Neuron (in vitro differentiated cells): ENCODE measurements at regions not wholly inside any gene's neighbourhood (a gene's known extent, or its start where the extent isn't known, plus 50 kb on each side); places are given as distances from the start of the nearest gene placed in this dataset.

Experiments used
- H2AFZ ChIP-seq: one replicate; pipeline ENCODE4 v1.6.1; 2013; ENCODE audit warnings: low read depth, mild to moderate bottlenecking, inconsistent platforms, low read length, moderate library complexity
- H3K27me3 ChIP-seq: one replicate; pipeline ENCODE4 v1.6.1; 2013; ENCODE audit warnings: low read length; ENCODE audit not compliant: insufficient read depth
- H3K36me3 ChIP-seq: one replicate; pipeline ENCODE4 v1.6.1; 2013; ENCODE audit warnings: low read length; ENCODE audit not compliant: insufficient read depth
- H3K4me1 ChIP-seq: one replicate; pipeline ENCODE4 v1.6.1; 2013; ENCODE audit warnings: low read length; ENCODE audit not compliant: insufficient read depth
- H3K4me3 ChIP-seq: 2 replicates; pipeline ENCODE4 v1.5.1; 2013; ENCODE audit warnings: mild to moderate bottlenecking, low read length, moderate library complexity
- H3K9me3 ChIP-seq: one replicate; pipeline ENCODE4 v1.6.1; 2013; ENCODE audit warnings: low read length

DNA sequence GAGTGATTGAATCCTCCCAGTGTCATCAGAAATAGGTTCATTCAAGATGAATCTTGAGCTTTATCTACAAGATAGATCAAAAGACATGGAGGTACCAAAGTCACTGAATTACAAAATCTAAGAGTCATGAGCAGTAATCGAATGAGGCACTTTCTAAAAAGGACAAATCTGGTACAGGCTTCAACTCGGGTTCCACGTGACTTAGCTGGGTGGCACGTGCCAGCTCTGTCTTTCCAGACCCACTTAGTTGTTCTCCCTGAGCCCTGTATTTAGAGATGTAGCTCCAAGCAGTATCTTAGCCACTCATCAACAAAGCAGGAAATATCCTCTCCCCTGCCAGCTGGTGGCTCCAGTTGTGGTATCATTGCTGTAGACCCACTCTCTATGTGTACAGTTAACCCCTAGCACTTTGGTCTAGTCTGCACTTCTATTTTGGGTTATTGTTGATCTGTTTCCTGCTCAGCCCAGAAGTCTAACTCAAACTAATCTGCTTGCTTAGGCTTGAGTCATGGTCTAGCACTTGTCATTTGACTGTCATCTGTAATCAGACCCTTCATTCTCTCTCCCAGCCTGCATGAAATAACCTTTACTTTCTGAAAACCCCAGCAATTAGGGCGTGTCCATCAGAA, 528.7 kb downstream of the ETS1 start:
- no peaks in the 10 kb centered on the region for H3K4me1 ChIP-seq
- H3K27me3 ChIP-seq = no peaks in the 10 kb centered on the region
- H3K36me3 ChIP-seq = no peaks in the 10 kb centered on the region
- H3K9me3 ChIP-seq = no peaks in the 10 kb centered on the region
- H3K4me3 ChIP-seq = no peak overlapping the region
- no peak overlapping the region for H2AFZ ChIP-seq

DNA sequence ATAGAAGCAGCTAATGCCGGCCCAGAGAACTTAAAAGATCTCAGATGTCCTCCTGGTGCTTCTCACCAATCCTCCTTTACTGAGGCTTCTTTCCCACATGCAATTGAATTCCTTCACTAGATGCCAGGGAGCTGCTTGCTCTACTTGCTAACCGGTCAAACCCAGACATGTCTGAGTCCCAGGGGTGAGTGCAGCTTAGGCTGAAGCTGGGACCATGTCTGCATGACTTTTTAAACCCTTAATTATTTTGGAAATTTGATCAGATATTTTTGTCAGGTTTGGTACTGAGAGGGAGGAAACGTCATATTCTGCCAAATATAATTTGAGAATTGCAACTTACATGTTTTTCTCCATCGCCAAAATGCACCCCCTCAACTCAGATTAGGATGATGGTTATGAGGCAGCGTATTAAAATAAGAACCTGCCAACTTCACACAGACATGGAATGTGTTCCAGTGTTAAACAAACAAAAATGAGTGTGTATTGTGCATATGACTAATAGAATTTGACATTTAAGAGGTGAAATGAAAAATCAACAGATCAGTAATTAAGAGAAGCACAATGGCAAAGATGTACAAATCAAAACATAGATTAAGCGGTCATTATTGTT, 529.5 kb downstream of the ETS1 start:
- no peak overlapping the region for H3K4me3 ChIP-seq
- no peak overlapping the region for H2AFZ ChIP-seq
- no peaks in the 10 kb centered on the region for H3K36me3 ChIP-seq
- no peaks in the 10 kb centered on the region for H3K4me1 ChIP-seq
- no peaks in the 10 kb centered on the region for H3K27me3 ChIP-seq
- H3K9me3 ChIP-seq = no peaks in the 10 kb centered on the region

DNA sequence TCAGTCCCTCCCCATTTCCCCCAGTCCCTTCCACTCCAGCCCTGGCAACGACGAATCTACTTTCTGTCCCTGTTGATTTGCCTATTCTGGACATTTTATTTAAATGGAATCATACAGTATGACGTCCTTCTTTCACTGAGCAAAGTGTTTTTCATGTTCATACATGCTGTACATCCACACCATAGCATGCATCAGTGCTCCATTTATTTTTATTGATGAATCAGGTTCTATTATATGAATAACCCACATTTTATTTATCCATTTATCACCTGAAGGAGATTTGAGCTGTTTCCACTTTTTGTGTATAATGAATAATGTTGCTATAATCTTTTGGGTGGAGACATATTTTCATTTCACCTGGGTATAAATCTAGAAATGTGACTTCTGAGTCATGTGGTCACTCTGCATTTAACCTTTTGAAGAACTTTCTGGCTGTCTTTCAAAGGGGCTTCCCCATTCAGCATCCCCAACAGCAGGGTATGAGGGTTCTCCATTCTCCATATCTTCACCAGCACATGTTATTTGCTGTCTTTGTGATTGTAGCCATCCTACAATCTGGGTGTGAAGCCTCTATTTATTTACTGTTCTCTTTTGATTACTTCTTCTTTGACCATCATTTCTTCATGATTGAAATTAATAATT, 531.7 kb downstream of the ETS1 start:
- no peaks in the 10 kb centered on the region for H3K9me3 ChIP-seq
- H3K4me1 ChIP-seq = no peaks in the 10 kb centered on the region
- H3K36me3 ChIP-seq = no peaks in the 10 kb centered on the region
- no peaks in the 10 kb centered on the region for H3K27me3 ChIP-seq
- no peak overlapping the region for H2AFZ ChIP-seq
- no peak overlapping the region for H3K4me3 ChIP-seq

DNA sequence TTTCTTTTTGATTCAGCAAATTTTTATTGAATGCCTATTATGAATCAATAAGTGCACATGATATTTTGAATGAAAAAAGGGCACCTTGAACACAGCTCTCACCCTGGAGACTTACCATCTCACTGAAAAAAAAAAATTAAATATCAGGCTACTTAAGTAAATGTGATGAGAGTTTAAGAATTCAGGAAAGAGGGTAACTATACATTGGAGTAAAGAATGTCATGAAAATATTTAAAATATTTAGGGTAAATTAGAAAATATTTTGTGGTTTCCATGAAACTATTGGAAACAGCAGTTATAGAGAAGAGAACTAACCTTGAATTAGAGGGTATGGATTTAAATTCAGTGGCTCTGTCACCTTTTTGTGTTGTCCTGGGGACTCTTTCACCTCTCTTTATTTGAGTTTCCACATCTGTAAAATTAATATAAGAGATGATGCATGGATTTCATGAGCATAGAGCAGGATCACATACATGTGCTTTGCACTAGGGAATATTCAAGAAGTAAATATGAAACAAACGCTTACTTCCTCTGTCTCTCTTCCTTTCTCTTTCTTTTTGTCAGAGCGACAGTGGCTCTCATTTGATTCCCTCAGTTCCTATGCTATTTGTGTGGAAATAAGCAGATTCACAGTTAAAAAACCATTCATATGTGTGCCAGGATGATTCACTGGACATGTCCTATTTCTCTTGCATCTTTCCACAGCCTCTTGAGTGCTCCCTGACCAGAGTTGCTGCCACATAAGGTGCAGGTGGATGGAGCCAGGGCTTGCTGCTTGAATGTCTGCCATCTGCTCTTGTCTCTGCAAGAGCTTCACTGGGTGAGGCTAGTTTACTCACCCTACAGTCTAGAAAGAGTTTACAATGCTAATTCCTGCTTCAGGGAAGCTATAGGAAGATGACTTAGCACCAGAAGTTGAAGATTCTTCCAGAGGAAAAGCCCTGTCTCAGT, 533.1 kb downstream of the ETS1 start:
- H3K4me3 ChIP-seq = no peak overlapping the region
- no peaks in the 10 kb centered on the region for H3K27me3 ChIP-seq
- H3K4me1 ChIP-seq = no peaks in the 10 kb centered on the region
- H2AFZ ChIP-seq = no peak overlapping the region
- no peaks in the 10 kb centered on the region for H3K9me3 ChIP-seq
- no peaks in the 10 kb centered on the region for H3K36me3 ChIP-seq

DNA sequence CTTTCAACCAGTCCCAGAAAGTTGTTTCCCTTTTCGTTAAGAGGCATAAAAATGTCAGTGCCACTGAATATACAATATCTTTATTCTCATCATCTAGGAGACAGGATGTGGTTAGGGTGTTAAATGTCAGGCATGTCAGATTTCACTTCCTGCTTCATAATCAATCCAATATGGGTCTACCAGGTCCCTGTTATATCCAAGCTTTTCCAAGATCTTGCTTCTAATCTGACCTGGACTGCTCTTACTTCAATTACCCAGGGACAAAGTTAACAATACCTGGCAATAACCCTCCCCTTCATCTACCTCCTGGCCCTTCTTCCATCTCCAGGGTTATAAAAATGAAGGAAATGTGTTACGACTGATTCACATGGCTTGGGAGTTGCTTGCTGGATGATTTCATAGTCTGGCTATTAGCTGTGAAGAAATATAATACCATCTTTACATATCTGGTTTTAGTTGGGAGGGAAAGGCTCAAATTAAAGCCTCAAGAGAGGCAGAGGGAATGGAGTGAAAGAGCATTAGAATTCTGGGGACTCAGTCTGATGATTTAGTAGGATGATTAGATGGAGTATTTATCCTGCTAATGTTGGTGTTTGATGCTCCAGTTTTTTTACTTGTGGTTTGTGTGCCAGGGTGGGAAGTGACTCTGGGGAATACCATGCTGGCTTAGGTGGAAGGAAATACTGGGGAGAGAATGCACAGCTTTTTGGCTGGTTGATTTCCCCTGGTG, 534.3 kb downstream of the ETS1 start:
- Histone ChIP-seq H2AFZ (no peak overlapping the region), H3K27me3 (no peaks in the 10 kb centered on the region), H3K4me3 (no peak overlapping the region), H3K4me1 (no peaks in the 10 kb centered on the region), H3K36me3 (no peaks in the 10 kb centered on the region), H3K9me3 (no peaks in the 10 kb centered on the region)

DNA sequence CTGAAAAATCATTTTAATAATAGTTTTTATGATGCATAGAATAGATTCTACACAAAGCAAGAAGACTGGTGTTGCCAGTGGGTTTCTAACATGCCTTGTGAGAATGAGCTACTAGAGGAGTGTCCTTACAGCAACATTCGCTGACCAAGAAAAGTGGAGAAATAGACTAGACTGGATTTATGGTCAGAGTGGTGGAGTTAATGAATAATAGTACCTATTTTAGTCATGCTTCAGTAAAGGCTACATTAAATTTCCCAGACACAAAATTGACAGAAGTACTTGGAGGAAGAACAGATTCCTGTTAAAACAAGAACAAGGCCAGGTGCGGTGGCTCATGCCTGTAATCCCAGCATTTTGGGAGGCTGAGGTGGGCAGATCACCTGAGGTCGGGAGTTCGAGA, 539.2 kb downstream of the ETS1 start:
- Histone ChIP-seq H3K36me3 (no peaks in the 10 kb centered on the region), H3K9me3 (no peaks in the 10 kb centered on the region), H2AFZ (no peak overlapping the region), H3K4me3 (no peak overlapping the region), H3K27me3 (no peaks in the 10 kb centered on the region), H3K4me1 (no peaks in the 10 kb centered on the region)

DNA sequence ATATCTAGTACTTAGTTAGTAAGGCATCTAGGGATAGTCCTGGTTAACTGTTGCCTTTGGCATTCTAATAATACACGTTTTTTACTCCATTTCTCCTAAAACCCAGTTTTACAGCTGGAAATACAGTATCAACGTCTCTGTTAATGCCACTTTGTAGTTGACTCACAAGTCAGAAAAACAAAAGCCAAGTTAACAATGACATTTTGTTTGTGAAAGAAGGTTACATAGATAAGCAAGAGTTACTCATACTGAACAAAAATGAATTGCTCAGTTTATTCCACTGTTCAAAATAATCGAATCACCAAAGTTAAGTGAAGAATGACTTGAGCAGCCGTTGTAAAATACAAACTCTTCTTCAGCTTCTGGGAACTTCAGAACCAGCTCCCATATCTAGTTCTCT, 540.3 kb downstream of the ETS1 start:
- Histone ChIP-seq H3K36me3 (no peaks in the 10 kb centered on the region), H3K4me3 (no peak overlapping the region), H3K27me3 (no peaks in the 10 kb centered on the region), H2AFZ (no peak overlapping the region), H3K9me3 (no peaks in the 10 kb centered on the region), H3K4me1 (peaks cover 6% of the 10 kb centered on the region)

DNA sequence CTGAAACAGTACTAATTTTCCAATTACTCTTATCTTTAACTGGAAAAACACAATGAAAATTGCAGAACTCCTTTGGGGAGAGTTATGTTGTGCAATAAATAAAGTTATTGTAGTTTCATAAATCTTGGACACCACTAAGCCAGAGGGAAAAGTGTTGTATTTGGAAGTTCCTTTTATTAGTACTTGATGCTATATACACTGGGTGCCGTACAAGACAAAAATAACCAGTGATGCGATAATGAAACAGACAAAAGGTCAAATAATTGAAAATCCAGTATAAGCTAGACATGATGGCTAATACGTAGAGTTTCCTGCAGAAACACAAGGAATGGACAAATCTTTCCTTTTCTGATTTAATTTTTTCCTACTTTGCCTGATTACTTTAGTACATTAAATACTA, 541.1 kb downstream of the ETS1 start:
- H2AFZ ChIP-seq = no peak overlapping the region
- no peaks in the 10 kb centered on the region for H3K36me3 ChIP-seq

DNA sequence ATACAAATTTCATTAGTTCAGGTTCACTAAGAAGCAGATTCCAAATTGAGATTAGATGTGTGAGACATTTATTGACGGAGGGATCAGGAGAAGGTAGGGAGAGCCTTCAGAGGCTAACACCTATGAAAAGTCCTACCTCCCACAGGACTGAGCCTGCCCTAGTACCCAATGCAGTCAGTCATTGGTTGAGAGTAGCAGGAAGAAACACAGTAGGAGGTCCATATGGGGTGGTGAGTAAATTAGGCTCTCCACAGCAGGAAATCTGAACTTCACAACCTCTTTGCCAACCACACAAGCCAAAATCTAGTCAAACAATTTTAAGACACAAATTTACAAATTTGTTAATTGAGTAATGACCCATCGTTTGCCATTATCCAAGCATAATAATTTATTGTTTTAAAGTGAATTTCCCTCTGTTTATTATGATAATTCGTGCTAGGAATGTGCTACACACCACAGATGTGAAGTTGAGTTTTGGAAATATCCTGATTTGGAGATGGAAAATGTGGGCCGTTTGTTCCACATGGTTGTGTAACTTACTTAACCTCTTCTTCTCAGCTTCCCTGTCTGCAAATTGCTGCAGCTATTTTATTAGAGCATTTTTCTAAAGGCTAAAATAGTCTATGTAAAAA, 542.1 kb downstream of the ETS1 start:
- H2AFZ ChIP-seq = no peak overlapping the region
- no peaks in the 10 kb centered on the region for H3K36me3 ChIP-seq
- H3K27me3 ChIP-seq = no peaks in the 10 kb centered on the region
- H3K4me1 ChIP-seq = peaks cover 11% of the 10 kb centered on the region
- no peaks in the 10 kb centered on the region for H3K9me3 ChIP-seq
- no peak overlapping the region for H3K4me3 ChIP-seq

More for the DNA sequence above, 541.1 kb downstream of the ETS1 start:
- peaks cover 11% of the 10 kb centered on the region for H3K4me1 ChIP-seq
- no peak overlapping the region for H3K4me3 ChIP-seq
- no peaks in the 10 kb centered on the region for H3K27me3 ChIP-seq
- no peaks in the 10 kb centered on the region for H3K9me3 ChIP-seq

DNA sequence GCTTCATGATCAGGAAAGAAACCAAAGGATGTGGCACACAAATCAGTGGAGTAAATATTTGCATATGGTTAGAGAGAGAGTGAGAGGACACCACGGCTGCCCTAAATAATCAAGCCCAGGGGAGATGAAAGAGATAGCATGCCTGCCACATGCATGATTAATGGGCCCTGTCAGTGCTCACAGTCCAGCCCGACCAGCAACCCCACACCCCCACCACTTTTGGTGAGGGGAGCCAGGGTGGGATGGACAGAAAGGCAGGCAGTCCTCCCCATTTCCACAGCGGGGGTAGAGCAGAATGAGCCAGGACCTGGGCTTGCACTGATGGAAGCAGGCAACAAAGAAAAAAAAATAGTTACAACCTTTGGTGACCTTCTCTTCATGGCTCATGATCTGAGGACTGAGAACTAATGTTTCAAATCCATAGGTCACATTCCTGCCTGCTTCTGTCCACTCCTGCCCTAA, 545.0 kb downstream of the ETS1 start:
- H3K9me3 ChIP-seq = no peaks in the 10 kb centered on the region
- H3K27me3 ChIP-seq = no peaks in the 10 kb centered on the region
- no peak overlapping the region for H2AFZ ChIP-seq
- H3K36me3 ChIP-seq = no peaks in the 10 kb centered on the region
- H3K4me3 ChIP-seq = no peak overlapping the region
- H3K4me1 ChIP-seq = peaks cover 11% of the 10 kb centered on the region

DNA sequence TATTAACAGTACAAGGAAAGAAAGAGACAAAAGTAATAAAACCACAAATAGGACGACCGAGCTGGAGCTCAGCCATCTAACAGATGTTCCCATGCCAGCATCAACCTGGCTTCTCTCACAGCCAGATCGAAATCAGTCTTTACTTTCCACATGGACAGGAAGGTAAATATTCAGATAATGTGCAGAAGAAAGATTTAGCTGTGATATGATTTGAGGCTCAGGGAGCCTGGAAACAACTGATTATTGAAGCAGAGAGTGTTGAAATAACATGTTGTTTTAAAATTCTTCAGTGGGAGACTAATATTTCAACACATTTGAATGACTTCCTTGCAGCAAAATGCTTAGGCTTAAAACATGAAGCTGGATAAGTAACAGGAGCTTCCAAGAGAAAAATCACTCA, 546.8 kb downstream of the ETS1 start:
- no peak overlapping the region for H2AFZ ChIP-seq
- peaks cover 11% of the 10 kb centered on the region for H3K4me1 ChIP-seq
- no peak overlapping the region for H3K4me3 ChIP-seq
- H3K9me3 ChIP-seq = no peaks in the 10 kb centered on the region
- H3K36me3 ChIP-seq = no peaks in the 10 kb centered on the region
- H3K27me3 ChIP-seq = no peaks in the 10 kb centered on the region
